Keratinocyte (primary cell): ENCODE measurements at regions not wholly inside any gene's neighbourhood (a gene's known extent, or its start where the extent isn't known, plus 50 kb on each side); places are given as distances from the start of the nearest gene placed in this dataset.
"Not testable (repeated sequence)": the region's sequence is repeated elsewhere in the genome, so short reads cannot be mapped to it uniquely, and the experiment has no call there.

Experiments
- DNase-seq: peaks from one replicate; pipeline ENCODE4 v3.0.0-alpha.2; 2011; ENCODE audit warnings: low read depth, missing footprints, low spot score
- FAIRE-seq: peaks from 2 replicates; lab custom pipeline; 2011; peaks lifted over from hg19 to GRCh38; lab: Jason Lieb, UNC
- H2AFZ ChIP-seq: 2 replicates; pipeline ENCODE4 v1.6.0; 2012; ENCODE audit warnings: low read length, control low read depth, inconsistent platforms; ENCODE audit not compliant: control insufficient read depth
- H3K27ac ChIP-seq: 2 replicates; pipeline ENCODE4 v1.5.1; 2011; ENCODE audit warnings: low read length; ENCODE audit not compliant: control insufficient read depth, insufficient read depth
- H3K27me3 ChIP-seq: 3 replicates; pipeline ENCODE4 v1.6.0; 2011; ENCODE audit warnings: low read length; ENCODE audit not compliant: control insufficient read depth, insufficient read depth; ENCODE audit errors: extremely low read depth
- H3K36me3 ChIP-seq, 2 experiments: 2 replicates in 1 of 2; 3 replicates in 1 of 2; pipeline ENCODE4 v1.5.1; 2011; ENCODE audit warnings: low read length in 2 of 2, mild to moderate bottlenecking in 1 of 2; ENCODE audit not compliant: control insufficient read depth in 2 of 2, insufficient read depth in 2 of 2; ENCODE audit errors: extremely low read depth in 1 of 2
- H3K4me1 ChIP-seq: 3 replicates; pipeline ENCODE4 v1.5.1; 2011; ENCODE audit warnings: low read length; ENCODE audit not compliant: control insufficient read depth, insufficient read depth; ENCODE audit errors: extremely low read depth
- H3K4me2 ChIP-seq: 3 replicates; pipeline ENCODE4 v1.6.0; 2011; ENCODE audit warnings: low read depth, low read length; ENCODE audit not compliant: control insufficient read depth, insufficient read depth; ENCODE audit errors: extremely low read depth
- H3K4me3 ChIP-seq, 3 experiments: fragments of 200-600 bp in 1 of 3; sonication (generic) in 1 of 3; 2 replicates in 2 of 3; 3 replicates in 1 of 3; pipeline ENCODE4 v1.5.1; 2011 to 2016; ENCODE audit warnings: low read length in 3 of 3, mild to moderate bottlenecking in 3 of 3, control low read depth in 2 of 3, inconsistent platforms in 1 of 3, low read depth in 1 of 3, mixed read lengths in 1 of 3, mixed run types in 1 of 3, moderate library complexity in 1 of 3; ENCODE audit not compliant: control insufficient read depth in 2 of 3, insufficient read depth in 2 of 3; ENCODE audit errors: extremely low read depth in 1 of 3
- H3K79me2 ChIP-seq: 2 replicates; pipeline ENCODE4 v1.6.0; 2012; ENCODE audit warnings: low read length; ENCODE audit not compliant: control insufficient read depth, insufficient read depth
- H3K9ac ChIP-seq: 3 replicates; pipeline ENCODE4 v1.6.0; 2011; ENCODE audit warnings: low read length; ENCODE audit not compliant: control insufficient read depth, insufficient read depth; ENCODE audit errors: extremely low read depth
- H3K9me1 ChIP-seq: 3 replicates; pipeline ENCODE4 v1.6.0; 2011; ENCODE audit warnings: low read length; ENCODE audit not compliant: control insufficient read depth, insufficient read depth; ENCODE audit errors: extremely low read depth
- H3K9me3 ChIP-seq: 2 replicates; pipeline ENCODE4 v1.5.1; 2012; ENCODE audit warnings: low read depth, low read length; ENCODE audit not compliant: control insufficient read depth
- H4K20me1 ChIP-seq: 3 replicates; pipeline ENCODE4 v1.6.0; 2011; ENCODE audit warnings: low read length; ENCODE audit not compliant: control insufficient read depth, insufficient read depth; ENCODE audit errors: extremely low read depth
- dilution Hi-C: fragments of 300-500 bp; cut with MboI; formaldehyde crosslinking; loops from one replicate; pipeline ENCODE4 v1.7.0; 2020; ENCODE audit warnings: low sequenced_read_pairs; ENCODE audit not compliant: extremely low pct_ligation_motif_present

DNA sequence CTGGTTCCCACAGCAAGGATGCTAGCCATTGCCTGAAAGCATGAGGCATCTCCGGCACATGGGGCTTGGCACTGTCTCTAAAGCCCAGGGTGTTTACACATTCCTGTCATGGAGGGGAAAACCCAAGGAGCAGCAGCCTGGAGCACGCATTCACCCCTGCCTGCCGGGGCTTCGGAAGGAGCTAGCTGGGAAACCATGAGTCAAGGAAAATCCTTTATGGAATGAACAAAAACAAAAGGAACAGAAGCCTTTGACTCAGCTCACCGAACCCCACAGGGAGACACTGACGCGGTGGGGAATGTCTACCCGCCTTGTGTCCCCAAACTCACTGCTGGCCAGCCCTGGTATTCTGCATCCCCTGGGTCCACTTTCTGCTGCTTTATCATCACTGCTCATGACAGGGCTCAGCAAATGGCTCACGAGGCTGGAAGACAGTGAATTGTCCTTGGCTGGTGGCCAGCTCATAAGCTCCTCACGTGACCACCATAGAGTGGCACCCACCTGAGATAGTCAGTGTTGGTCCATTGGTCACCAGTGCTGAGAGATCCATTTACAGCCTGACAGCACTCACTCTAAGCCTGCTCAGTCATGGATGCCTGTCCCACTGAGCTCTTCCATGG lies 137.2 kb downstream of the NPIPB11 start:
- DNase-seq, dilution Hi-C loops: not testable (repeated sequence)
- peak overlapping the region; percentile 18 for H3K9ac ChIP-seq

GRCh38 chr16:29268785-29269191 lies 137.7 kb downstream of the NPIPB11 start:
- H3K9me1 ChIP-seq, dilution Hi-C loops, H3K4me3 ChIP-seq, FAIRE-seq, H3K27me3 ChIP-seq, H3K4me2 ChIP-seq, H3K79me2 ChIP-seq, H4K20me1 ChIP-seq, DNase-seq, H2AFZ ChIP-seq, H3K36me3 ChIP-seq, H3K9me3 ChIP-seq: not testable (repeated sequence)
- peak overlapping the region; percentile 18 for H3K9ac ChIP-seq
- H3K27ac ChIP-seq, result peak overlapping the region; percentile 44
- H3K4me1 ChIP-seq, result peaks cover 36% of the 10 kb centered on the region

More for the DNA sequence above, 137.2 kb downstream of the NPIPB11 start:
- Histone ChIP-seq H3K4me1 (peaks cover 32% of the 10 kb centered on the region), H3K27ac (peak overlapping the region; percentile 56), H3K4me2 (peak overlapping the region; percentile 18)
- H4K20me1 ChIP-seq, H3K4me3 ChIP-seq, H3K27me3 ChIP-seq, H2AFZ ChIP-seq, H3K9me3 ChIP-seq, H3K79me2 ChIP-seq, H3K36me3 ChIP-seq, H3K9me1 ChIP-seq: not testable (repeated sequence)
- FAIRE-seq, result peak; percentile 77

DNA sequence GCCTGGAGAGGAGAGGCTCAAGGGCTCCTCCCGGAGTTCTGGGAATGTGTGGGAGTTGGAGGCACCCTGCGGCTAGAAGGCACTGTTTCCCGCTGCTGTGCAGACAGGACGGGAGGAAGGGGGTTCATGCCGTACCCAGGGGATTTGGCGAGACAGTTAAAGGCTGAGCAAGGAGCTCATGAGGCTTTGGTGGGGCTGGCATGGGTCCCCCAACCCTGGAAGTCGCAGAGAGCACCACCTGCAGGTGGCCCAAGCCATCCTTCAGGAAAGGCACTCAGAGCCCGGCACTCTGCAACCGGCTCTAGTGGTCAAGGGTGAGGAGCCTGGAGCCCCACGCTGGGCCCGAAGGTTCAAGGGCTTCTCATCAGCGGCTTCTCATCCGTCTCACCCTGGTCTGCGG lies 138.2 kb downstream of the NPIPB11 start:
- H3K9me3 ChIP-seq, dilution Hi-C loops, H3K9ac ChIP-seq, FAIRE-seq, H2AFZ ChIP-seq, H3K4me2 ChIP-seq, H3K36me3 ChIP-seq, H3K4me3 ChIP-seq, H3K79me2 ChIP-seq, DNase-seq, H3K9me1 ChIP-seq, H4K20me1 ChIP-seq, H3K27me3 ChIP-seq: not testable (repeated sequence)
- Histone ChIP-seq H3K27ac (peak overlapping the region; percentile 44), H3K4me1 (peaks cover 36% of the 10 kb centered on the region)

DNA sequence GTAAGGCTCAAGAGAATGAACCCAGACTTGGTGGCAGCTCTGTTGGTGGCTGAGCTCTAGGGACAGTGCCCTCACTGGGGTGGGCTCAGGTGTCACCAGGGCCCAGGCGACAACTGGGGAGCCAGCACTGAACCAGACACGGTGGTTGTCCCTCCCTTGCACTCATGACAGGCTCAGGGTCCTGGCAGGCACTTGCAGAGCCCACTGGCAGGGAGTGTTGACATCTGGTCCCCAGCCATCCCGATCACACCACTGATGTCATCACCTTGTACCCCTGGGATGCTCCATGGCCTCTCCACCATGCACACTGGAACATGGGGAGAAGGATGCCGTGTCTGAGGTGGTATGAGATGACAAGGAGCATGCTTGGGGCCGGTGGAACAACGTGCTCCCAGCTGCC lies 138.6 kb downstream of the NPIPB11 start:
- H3K4me3 ChIP-seq, H3K9ac ChIP-seq, H2AFZ ChIP-seq, H3K36me3 ChIP-seq, H3K27ac ChIP-seq, dilution Hi-C loops, DNase-seq, FAIRE-seq, H3K4me2 ChIP-seq, H3K27me3 ChIP-seq, H3K9me1 ChIP-seq, H4K20me1 ChIP-seq, H3K79me2 ChIP-seq, H3K9me3 ChIP-seq: not testable (repeated sequence)
- peaks cover 36% of the 10 kb centered on the region for H3K4me1 ChIP-seq

DNA sequence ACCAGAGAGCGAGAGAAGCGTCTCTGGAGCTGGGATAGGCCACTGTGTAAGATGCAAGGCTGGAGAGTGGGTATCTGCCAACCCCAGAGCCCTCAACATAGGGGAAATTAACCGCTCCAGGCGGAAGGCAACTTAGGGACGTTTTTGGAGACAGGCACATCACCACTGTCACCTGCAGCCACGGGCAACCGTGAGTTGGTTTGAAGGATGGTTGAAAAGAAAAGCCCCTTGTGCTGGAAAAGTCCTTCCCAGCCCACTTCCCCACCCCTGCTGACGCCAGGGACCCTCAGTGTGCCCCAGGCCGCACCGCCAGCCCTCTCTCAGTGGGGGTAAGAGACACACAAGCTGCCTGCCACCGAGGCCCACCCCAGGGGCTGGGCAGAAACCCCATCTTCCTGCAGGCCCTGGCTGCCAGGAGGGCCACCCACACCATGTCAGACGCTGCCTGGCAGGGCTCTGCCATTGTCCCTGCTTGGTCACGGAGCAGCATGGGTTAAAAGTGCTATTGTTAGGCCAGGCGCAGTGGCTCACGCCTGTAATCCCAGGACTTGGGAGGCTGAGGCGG lies 139.4 kb downstream of the NPIPB11 start:
- H2AFZ ChIP-seq, H3K4me3 ChIP-seq, H3K4me2 ChIP-seq, dilution Hi-C loops, FAIRE-seq, H3K27me3 ChIP-seq, H3K9me3 ChIP-seq, DNase-seq, H3K79me2 ChIP-seq, H3K9me1 ChIP-seq, H3K27ac ChIP-seq, H3K9ac ChIP-seq, H4K20me1 ChIP-seq, H3K36me3 ChIP-seq: not testable (repeated sequence)
- peaks cover 29% of the 10 kb centered on the region for H3K4me1 ChIP-seq
